Thoracic aorta (tissue), 2 donors: ENCODE measurements at regions not wholly inside any gene's neighbourhood (a gene's known extent, or its start where the extent isn't known, plus 50 kb on each side); places are given as distances from the start of the nearest gene placed in this dataset.

Source experiments
- ATAC-seq: fragments of 150-250 bp; one replicate; pipeline ENCODE4 v1.8.0; 2017; ENCODE audit warnings: low read depth; ENCODE audit not compliant: insufficient number of reproducible peaks, low FRiP score
- DNase-seq: peaks from one replicate; pipeline ENCODE4 v3.0.0-alpha.2; 2020; ENCODE audit warnings: low spot score
- H3K27ac ChIP-seq, 2 donors: fragments of 200-600 bp; sonication (generic); 1 replicate in 1 of 2; 2 replicates in 1 of 2; pipeline ENCODE4 v1.5.1; 2016; ENCODE audit warnings: mild to moderate bottlenecking in 2 of 2, moderate library complexity in 2 of 2
- H3K27me3 ChIP-seq: fragments of 200-600 bp; sonication (generic); replicated peaks from 2 replicates; pipeline ENCODE4 v1.6.0; 2016; ENCODE audit warnings: mild to moderate bottlenecking; ENCODE audit not compliant: insufficient read depth
- H3K36me3 ChIP-seq: fragments of 200-600 bp; sonication (generic); one replicate; pipeline ENCODE4 v1.5.1; 2016
- H3K4me1 ChIP-seq, 2 donors: fragments of 200-600 bp; sonication (generic); 1 replicate in 1 of 2; 2 replicates in 1 of 2; pipeline versions ENCODE4 v1.5.1 to v1.6.0; 2016; ENCODE audit warnings: low read depth in 2 of 2, mild to moderate bottlenecking in 1 of 2; ENCODE audit not compliant: control insufficient read depth in 1 of 2
- H3K4me3 ChIP-seq: fragments of 200-600 bp; sonication (generic); 2 replicates; pipeline ENCODE4 v1.5.1; 2016; ENCODE audit warnings: mild to moderate bottlenecking
- H3K9me3 ChIP-seq: fragments of 200-600 bp; sonication (generic); 2 replicates; pipeline ENCODE4 v1.5.1; 2016
- TF ChIP-seq, protein P1 (sequence below): fragments of 200-600 bp; sonication (generic); IDR thresholded peaks from one replicate; pipeline ENCODE4 v1.5.1; 2019; ENCODE audit warnings: antibody characterized with exemption

DNA sequence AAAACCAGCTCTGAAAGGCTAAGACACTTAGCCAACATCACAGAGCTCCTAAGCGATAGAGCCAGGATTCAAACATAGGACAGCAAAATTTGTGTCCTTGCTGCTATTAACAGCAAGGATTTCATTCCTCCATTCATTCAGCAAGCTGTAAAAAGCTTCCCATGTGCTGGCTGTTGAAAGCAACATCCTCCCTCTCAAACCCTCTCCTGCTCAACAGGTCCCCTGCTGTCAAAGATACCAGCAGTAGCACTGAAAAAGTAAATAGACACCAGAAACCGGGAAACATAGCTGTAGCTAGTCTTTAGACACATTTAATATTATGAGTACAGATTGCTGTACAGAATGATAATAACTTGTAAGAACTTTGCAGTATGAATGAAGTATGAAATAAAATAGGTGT, 52.6 kb upstream of the ADAMTSL1 start:
- no peaks in the 10 kb centered on the region for H3K9me3 ChIP-seq
- no peak for ATAC-seq
- no peaks in the 10 kb centered on the region for H3K36me3 ChIP-seq
- no peak overlapping the region for H3K27ac ChIP-seq
- no peaks in the 10 kb centered on the region for H3K4me1 ChIP-seq
- no peak overlapping the region for H3K4me3 ChIP-seq
- no peaks in the 10 kb centered on the region for H3K27me3 ChIP-seq
- DNase-seq: no peak
- TF ChIP-seq, protein P1, sequence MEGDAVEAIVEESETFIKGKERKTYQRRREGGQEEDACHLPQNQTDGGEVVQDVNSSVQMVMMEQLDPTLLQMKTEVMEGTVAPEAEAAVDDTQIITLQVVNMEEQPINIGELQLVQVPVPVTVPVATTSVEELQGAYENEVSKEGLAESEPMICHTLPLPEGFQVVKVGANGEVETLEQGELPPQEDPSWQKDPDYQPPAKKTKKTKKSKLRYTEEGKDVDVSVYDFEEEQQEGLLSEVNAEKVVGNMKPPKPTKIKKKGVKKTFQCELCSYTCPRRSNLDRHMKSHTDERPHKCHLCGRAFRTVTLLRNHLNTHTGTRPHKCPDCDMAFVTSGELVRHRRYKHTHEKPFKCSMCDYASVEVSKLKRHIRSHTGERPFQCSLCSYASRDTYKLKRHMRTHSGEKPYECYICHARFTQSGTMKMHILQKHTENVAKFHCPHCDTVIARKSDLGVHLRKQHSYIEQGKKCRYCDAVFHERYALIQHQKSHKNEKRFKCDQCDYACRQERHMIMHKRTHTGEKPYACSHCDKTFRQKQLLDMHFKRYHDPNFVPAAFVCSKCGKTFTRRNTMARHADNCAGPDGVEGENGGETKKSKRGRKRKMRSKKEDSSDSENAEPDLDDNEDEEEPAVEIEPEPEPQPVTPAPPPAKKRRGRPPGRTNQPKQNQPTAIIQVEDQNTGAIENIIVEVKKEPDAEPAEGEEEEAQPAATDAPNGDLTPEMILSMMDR: no peak

DNA sequence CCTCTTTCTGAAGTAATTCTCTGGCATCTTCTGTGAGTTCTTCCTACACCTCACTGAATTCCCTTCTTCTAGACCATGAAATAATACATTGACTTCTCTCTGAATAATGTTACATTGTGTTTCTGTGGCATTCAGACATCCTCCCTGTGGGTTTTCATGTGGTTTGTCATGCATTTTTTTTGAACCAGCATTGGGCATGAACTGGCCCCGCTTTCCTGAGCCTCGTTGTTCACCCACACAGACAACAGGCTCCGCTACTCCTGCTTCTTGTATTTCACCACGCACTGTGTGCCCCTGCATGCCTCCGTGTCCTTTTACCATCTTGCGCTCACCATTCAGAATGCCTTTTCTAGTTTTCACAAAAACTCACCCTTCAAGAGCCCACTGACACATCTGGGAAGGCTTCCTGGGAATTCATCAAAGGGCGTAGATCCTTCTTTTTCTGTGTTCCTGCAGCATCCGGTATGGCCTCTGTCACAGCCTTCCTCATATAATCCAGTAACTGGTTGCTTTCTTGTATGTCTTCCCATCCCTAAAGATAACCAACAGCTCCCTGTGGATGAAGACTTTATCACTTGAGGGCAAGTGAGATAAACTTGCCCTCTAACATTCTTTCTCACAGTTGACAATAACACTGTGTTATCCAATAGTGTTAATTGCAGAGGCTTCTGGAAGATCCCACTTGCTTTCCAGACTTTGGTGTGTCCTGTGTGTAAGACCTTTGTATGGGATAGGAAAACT, 51.5 kb upstream of the ADAMTSL1 start:
- Histone ChIP-seq H3K27ac (no peak overlapping the region), H3K27me3 (no peaks in the 10 kb centered on the region), H3K4me3 (no peak overlapping the region), H3K36me3 (no peaks in the 10 kb centered on the region), H3K9me3 (no peaks in the 10 kb centered on the region), H3K4me1 (peaks cover 0 to 10% of the 10 kb centered on the region in 2 donors)
- TF ChIP-seq, protein P1: no peak
- no peak for ATAC-seq
- DNase-seq: no peak

DNA sequence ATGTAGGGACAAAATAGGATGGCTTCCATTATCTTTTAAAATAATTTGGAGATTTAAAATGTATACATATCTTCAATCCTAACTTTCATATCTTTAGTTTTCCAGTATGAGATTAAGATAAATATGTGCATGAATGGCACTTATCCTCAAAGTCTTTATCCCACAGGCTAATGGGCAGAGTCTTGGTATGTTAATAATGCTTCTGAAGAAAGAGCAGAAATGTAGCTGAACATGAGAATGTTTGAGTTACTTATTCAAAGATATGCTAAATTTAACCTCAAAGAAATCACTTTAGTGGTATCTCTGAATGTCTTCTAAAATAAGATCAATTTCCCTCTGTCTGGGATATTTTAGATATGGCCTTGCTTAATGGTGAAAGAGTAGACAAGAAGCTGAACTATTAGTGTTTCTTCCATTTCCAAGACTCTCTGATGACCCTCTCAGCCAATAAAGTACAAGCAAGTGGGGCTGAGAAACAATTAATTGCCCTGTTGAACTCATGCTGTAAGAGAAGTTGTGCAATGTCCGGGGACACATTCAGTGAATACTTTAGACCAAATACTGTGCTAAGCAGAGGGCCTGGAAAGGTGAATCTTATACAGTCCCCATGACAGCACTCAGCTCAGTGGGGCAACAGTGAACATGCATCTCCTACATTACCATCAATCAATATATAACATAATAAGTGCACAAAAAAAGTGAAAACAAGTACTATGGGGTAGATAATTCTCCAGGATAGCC, 50.0 kb upstream of the ADAMTSL1 start:
- ATAC-seq (no peak), DNase-seq (no peak)
- Histone ChIP-seq H3K27ac (no peak overlapping the region), H3K27me3 (no peaks in the 10 kb centered on the region), H3K4me1 (peaks cover 0 to 25% of the 10 kb centered on the region in 2 donors), H3K36me3 (no peaks in the 10 kb centered on the region), H3K4me3 (no peak overlapping the region), H3K9me3 (no peaks in the 10 kb centered on the region)
- TF ChIP-seq, protein P1: no peak
